ENCODE measurements at regions not wholly inside any gene's neighbourhood (a gene's known extent, or its start where the extent isn't known, plus 50 kb on each side); places are given as distances from the start of the nearest gene placed in this dataset.

DNA sequence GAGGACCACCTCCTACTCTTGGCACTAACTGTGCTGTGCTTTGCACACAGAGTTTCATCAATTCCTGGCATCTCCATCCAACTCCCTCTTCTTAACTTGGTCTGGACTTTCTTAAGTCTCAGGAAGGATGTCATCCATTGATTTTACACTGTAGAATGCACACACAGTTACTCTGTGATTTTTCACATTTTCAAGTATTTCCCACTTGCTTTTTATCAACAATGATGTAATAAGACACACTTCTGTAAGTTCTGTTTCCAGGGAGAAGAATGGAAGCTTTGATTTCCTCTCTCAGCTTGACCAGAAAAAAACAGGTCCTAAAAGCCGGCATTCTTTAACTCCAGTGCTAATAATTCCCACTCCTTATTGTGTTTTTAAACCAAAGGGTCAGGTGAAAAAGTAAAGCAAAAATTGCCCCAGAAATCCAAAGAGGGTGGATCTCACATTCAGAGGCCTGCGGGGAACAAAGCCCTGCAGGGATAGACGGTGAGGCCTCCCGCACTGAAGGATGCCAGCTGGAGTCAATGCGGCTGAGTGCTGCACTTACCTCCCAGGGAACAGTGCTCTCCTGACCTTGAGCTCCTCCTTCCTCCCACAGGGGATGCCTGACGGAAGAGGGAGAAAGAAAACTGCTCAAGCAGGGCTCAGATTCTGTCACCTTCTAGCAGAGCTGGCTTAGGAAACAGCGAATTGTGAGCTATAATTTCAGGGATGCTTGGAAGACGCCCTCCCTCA lies 83.1 kb downstream of the PDCL3 start:
- no peak for TF ChIP-seq CTCF (IDR thresholded peaks at IDR 0.05; ENCODE audit: low read depth, low read length)
- no peak for DNase-seq (ENCODE audit: extremely low read depth, low read depth)

DNA sequence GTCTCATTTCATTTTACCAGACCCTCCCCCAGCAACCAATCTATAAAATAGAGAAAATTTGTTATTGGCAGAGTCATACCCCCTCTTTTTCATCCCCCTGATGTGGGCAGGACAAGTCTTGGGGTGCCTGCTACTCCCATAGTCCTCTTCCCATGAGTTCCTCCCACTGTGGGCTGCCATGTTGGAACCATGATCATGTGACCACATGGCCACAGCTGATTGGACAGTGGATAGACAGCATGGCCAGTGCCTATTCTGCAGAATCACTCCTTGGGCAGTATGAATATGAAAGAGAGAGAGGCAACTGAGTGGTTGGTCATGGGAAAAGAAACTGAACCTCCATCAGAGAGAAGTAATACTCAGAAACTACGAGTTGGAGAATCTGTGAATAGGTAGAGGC lies 84.9 kb downstream of the PDCL3 start:
- no peak for DNase-seq (ENCODE audit: extremely low read depth, low read depth)
- TF ChIP-seq CTCF (IDR thresholded peaks at IDR 0.05; ENCODE audit: low read depth, low read length): no peak

- no peak for DNase-seq (ENCODE audit: extremely low read depth, low read depth)
- TF ChIP-seq CTCF (IDR thresholded peaks at IDR 0.05; ENCODE audit: low read depth, low read length): no peak
These were observed 87.4 kb downstream of the PDCL3 start for GRCh38 chr2:100650151-100650550.

DNA sequence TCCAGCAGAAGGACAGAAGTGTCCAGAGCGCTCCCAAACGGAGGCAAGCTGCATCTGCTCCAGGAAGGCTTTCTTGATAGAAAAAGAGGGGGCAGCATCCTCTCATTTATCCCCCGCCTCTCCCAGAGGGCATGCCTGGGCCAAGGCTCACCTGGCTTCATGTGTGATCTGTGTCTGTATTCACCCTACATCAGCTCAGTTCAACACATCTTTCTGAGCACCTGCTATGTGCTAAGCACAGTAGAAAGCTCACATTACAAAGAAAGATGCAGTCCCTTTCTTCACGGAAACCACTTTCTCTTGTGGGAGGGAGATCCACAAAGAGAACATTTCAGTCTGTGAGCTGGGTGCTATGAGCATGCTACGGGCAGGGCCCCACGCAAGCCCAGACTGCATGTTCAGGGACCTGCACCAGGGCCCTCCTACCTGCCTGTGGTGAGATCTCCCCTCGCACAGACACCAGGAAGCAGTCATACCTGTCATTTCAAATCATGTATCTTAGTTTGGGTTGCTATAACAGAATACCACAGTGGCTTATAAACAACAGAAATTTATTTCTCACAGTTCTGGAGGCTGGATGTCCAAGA lies 90.7 kb downstream of the PDCL3 start:
- TF ChIP-seq CTCF (IDR thresholded peaks at IDR 0.05; ENCODE audit: low read depth, low read length): no peak

GRCh38 chr2:100654611-100655010 lies 91.8 kb downstream of the PDCL3 start:
- no peak for DNase-seq (ENCODE audit: extremely low read depth, low read depth)
- TF ChIP-seq CTCF (IDR thresholded peaks at IDR 0.05; ENCODE audit: low read depth, low read length): no peak

More for the DNA sequence above, 90.7 kb downstream of the PDCL3 start:
- DNase-seq (ENCODE audit: extremely low read depth, low read depth): no peak

DNA sequence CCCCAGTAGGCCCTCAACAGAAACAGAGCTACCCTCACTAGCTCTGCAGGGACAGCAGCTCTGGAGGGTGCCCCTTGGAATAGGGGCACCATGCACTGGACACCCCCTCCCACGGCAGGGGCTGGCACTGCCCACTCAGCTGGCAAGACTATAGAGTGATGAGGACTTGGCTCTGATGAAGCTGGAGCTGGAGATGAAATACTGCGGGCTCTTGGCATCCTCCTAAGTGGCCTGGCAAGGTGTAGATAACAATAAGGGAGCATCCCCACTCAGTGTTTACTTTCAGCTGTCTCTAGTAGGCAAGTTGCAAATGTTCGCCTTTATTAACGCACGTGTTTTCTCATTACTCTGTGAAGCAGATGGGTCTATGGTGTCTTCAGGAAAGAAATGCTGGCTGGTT lies 92.7 kb downstream of the PDCL3 start:
- TF ChIP-seq CTCF (IDR thresholded peaks at IDR 0.05; ENCODE audit: low read depth, low read length): no peak
- DNase-seq (ENCODE audit: extremely low read depth, low read depth): no peak

GRCh38 chr2:100655936-100656534 lies 93.2 kb downstream of the PDCL3 start:
- DNase-seq (ENCODE audit: extremely low read depth, low read depth): no peak
- TF ChIP-seq CTCF (IDR thresholded peaks at IDR 0.05; ENCODE audit: low read depth, low read length): no peak

Measured in AG09319 (cell line).